ENCODE measurements at regions not wholly inside any gene's neighbourhood (a gene's known extent, or its start where the extent isn't known, plus 50 kb on each side); places are given as distances from the start of the nearest gene placed in this dataset.

DNA sequence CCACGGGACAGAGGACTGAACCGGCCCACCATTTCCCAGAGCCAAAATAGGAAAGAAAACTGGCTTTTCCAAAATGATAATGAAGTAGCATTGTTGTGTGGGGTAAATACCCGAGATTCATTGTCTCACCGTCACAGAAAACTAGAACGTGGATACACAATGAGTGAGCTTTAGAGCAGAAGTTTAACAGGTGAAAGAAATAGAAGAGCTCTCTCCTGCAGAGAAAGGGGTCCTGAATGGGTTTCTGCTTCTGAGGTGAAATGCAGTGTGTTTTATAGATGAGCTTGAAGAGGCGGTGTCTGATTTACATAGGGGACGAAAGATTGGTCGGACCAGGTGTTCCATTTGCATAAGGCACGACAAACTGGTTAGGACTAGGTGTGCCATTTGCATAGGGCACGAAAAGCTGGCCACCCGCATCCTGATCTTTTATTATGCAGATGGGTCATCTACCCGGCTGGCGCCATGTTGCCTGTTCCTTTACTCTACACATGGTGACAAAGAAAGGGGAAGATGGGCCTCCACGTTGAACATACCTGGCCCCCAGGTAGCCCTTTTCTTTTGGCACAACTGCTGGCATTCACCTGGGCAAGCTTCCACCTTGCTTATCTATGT is 118.1 kb downstream of the ATXN3L start:
- TF ChIP-seq EP300 (IDR thresholded peaks at IDR 0.05; ENCODE audit: borderline replicate concordance) = no peak
- TF ChIP-seq YY1 (IDR thresholded peaks at IDR 0.05; ENCODE audit: low read depth) = no peak
- TF ChIP-seq CEBPB (IDR thresholded peaks at IDR 0.05) = no peak
- TF ChIP-seq EGR1 (IDR thresholded peaks at IDR 0.05) = no peak
- TF ChIP-seq, protein P1, sequence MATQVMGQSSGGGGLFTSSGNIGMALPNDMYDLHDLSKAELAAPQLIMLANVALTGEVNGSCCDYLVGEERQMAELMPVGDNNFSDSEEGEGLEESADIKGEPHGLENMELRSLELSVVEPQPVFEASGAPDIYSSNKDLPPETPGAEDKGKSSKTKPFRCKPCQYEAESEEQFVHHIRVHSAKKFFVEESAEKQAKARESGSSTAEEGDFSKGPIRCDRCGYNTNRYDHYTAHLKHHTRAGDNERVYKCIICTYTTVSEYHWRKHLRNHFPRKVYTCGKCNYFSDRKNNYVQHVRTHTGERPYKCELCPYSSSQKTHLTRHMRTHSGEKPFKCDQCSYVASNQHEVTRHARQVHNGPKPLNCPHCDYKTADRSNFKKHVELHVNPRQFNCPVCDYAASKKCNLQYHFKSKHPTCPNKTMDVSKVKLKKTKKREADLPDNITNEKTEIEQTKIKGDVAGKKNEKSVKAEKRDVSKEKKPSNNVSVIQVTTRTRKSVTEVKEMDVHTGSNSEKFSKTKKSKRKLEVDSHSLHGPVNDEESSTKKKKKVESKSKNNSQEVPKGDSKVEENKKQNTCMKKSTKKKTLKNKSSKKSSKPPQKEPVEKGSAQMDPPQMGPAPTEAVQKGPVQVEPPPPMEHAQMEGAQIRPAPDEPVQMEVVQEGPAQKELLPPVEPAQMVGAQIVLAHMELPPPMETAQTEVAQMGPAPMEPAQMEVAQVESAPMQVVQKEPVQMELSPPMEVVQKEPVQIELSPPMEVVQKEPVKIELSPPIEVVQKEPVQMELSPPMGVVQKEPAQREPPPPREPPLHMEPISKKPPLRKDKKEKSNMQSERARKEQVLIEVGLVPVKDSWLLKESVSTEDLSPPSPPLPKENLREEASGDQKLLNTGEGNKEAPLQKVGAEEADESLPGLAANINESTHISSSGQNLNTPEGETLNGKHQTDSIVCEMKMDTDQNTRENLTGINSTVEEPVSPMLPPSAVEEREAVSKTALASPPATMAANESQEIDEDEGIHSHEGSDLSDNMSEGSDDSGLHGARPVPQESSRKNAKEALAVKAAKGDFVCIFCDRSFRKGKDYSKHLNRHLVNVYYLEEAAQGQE (IDR thresholded peaks at IDR 0.05; ENCODE audit: low read depth) = no peak
- TF ChIP-seq RAD21 (IDR thresholded peaks at IDR 0.05; ENCODE audit: low read depth) = no peak
- TF ChIP-seq CREB1 (IDR thresholded peaks at IDR 0.05; ENCODE audit: low read depth) = no peak
- TF ChIP-seq, protein P2, sequence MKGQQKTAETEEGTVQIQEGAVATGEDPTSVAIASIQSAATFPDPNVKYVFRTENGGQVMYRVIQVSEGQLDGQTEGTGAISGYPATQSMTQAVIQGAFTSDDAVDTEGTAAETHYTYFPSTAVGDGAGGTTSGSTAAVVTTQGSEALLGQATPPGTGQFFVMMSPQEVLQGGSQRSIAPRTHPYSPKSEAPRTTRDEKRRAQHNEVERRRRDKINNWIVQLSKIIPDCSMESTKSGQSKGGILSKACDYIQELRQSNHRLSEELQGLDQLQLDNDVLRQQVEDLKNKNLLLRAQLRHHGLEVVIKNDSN (IDR thresholded peaks at IDR 0.05) = no peak
- TF ChIP-seq TAF1 (IDR thresholded peaks at IDR 0.05; ENCODE audit: low read depth) = no peak
- no peak for TF ChIP-seq TEAD4 (IDR thresholded peaks at IDR 0.05)
